WTC11 (cell line): ENCODE measurements at regions not wholly inside any gene's neighbourhood (a gene's known extent, or its start where the extent isn't known, plus 50 kb on each side); places are given as distances from the start of the nearest gene placed in this dataset.

Experiments used
- ATAC-seq: fragments of 200-7000 bp; cut with Tn5 transposase; 2 replicates; pipeline ENCODE4 v1.10.0; 2021; ENCODE audit warnings: mild to moderate bottlenecking, moderate library complexity
- CTCF ChIA-PET: fragments of 300-600 bp; sonication (Branson Sonifier 250); formaldehyde crosslinking; loops from one replicate; lab custom pipeline; 2021; ENCODE audit warnings: antibody characterized with exemption; lab: Charles Lee
- POLR2A ChIA-PET: fragments of 350-600 bp; sonication (Branson Sonifier 250); formaldehyde crosslinking; loops from one replicate; lab custom pipeline; 2021; ENCODE audit warnings: antibody characterized with exemption; lab: Charles Lee
- DNase-seq: peaks from one replicate; pipeline ENCODE4 v3.0.0; 2021; ENCODE audit warnings: low spot score
- H3K27ac Mint-ChIP-seq: 2 replicates; pipeline ENCODE4 v1.8.0; 2021; ENCODE audit warnings: mixed read lengths
- H3K27me3 Mint-ChIP-seq: 2 replicates; pipeline ENCODE4 v1.8.0; 2021; ENCODE audit warnings: low read depth, mild to moderate bottlenecking, moderate library complexity, mixed read lengths
- H3K36me3 Mint-ChIP-seq: 2 replicates; pipeline ENCODE4 v1.8.0; 2021; ENCODE audit warnings: mixed read lengths
- H3K4me1 Mint-ChIP-seq: 2 replicates; pipeline ENCODE4 v1.8.0; 2022; ENCODE audit warnings: mixed read lengths
- H3K4me3 Mint-ChIP-seq: 2 replicates; pipeline ENCODE4 v1.8.0; 2021; ENCODE audit warnings: mild to moderate bottlenecking, moderate library complexity, mixed read lengths
- H3K9me3 Mint-ChIP-seq: 2 replicates; pipeline ENCODE4 v1.8.0; 2021; ENCODE audit warnings: mixed read lengths
- ATF1 ChIP-seq: sonication (generic); formaldehyde crosslinking; IDR thresholded peaks from 2 replicates; pipeline ENCODE4 v1.8.1; 2023; ENCODE audit warnings: mild to moderate bottlenecking, moderate library complexity, missing genetic modification reagents
- ETV6 ChIP-seq: sonication (generic); formaldehyde crosslinking; IDR thresholded peaks from 2 replicates; pipeline ENCODE4 v1.8.1; 2022; ENCODE audit warnings: mild to moderate bottlenecking, missing genetic modification reagents
- FOXJ3 ChIP-seq: sonication (generic); formaldehyde crosslinking; IDR thresholded peaks from 2 replicates; pipeline ENCODE4 v1.9.0; 2021; ENCODE audit warnings: missing genetic modification reagents, mild to moderate bottlenecking, borderline replicate concordance
- FOXK1 ChIP-seq: sonication (generic); formaldehyde crosslinking; IDR thresholded peaks from 2 replicates; pipeline ENCODE4 v1.8.0; 2022; ENCODE audit warnings: mild to moderate bottlenecking, moderate library complexity, missing genetic modification reagents
- GABPB1 ChIP-seq: sonication (generic); formaldehyde crosslinking; IDR thresholded peaks from 2 replicates; pipeline ENCODE4 v1.8.1; 2023; ENCODE audit warnings: mild to moderate bottlenecking, missing genetic modification reagents
- HMGA2 ChIP-seq: fragments of 250-450 bp; sonication (Bioruptor Pico); IDR thresholded peaks from 2 replicates; pipeline ENCODE4 v1.4.0; 2021; ENCODE audit warnings: mild to moderate bottlenecking, moderate library complexity
- MXD4 ChIP-seq: fragments of 250-450 bp; sonication (Bioruptor Pico); IDR thresholded peaks from 2 replicates; pipeline ENCODE4 v1.8.0; 2021; ENCODE audit warnings: mild to moderate bottlenecking, moderate library complexity, borderline replicate concordance
- NFATC4 ChIP-seq: fragments of 250-450 bp; sonication (Bioruptor Pico); IDR thresholded peaks from 2 replicates; pipeline ENCODE4 v1.9.0; 2021; ENCODE audit warnings: mild to moderate bottlenecking
- TEAD4 ChIP-seq: sonication (generic); formaldehyde crosslinking; IDR thresholded peaks from 2 replicates; pipeline ENCODE4 v1.8.0; 2022; ENCODE audit warnings: mild to moderate bottlenecking, missing genetic modification reagents
- TP53 ChIP-seq: sonication (generic); formaldehyde crosslinking; IDR thresholded peaks from 2 replicates; pipeline ENCODE4 v1.8.1; 2023; ENCODE audit warnings: mild to moderate bottlenecking, missing genetic modification reagents
- ZNF263 ChIP-seq: sonication (generic); formaldehyde crosslinking; IDR thresholded peaks from 2 replicates; pipeline ENCODE4 v1.8.1; 2022; ENCODE audit warnings: low read depth, mild to moderate bottlenecking, moderate library complexity, missing genetic modification reagents
- ZNF416 ChIP-seq: fragments of 250-450 bp; sonication (Bioruptor Pico); IDR thresholded peaks from 2 replicates; pipeline ENCODE4 v1.9.0; 2021; ENCODE audit warnings: mild to moderate bottlenecking, inconsistent platforms
- TF ChIP-seq, protein P1 (sequence below): sonication (generic); formaldehyde crosslinking; IDR thresholded peaks from 2 replicates; pipeline ENCODE4 v1.8.1; 2022; ENCODE audit warnings: low read depth, mild to moderate bottlenecking, moderate library complexity, missing genetic modification reagents, borderline replicate concordance
- TF ChIP-seq, protein P2 (sequence below): fragments of 250-450 bp; sonication (Bioruptor Pico); conservative IDR thresholded peaks from 2 replicates; pipeline ENCODE4 v1.9.0; 2021; ENCODE audit warnings: mild to moderate bottlenecking
- TF ChIP-seq, protein P3 (sequence below): sonication (generic); formaldehyde crosslinking; IDR thresholded peaks from 2 replicates; pipeline ENCODE4 v1.8.1; 2023; ENCODE audit warnings: mild to moderate bottlenecking, moderate library complexity, missing genetic modification reagents
- TF ChIP-seq, protein P4 (sequence below): fragments of 250-450 bp; sonication (Bioruptor Pico); IDR thresholded peaks from 2 replicates; pipeline ENCODE4 v1.9.0; 2021; ENCODE audit warnings: mild to moderate bottlenecking
- TF ChIP-seq, protein P5 (sequence below): fragments of 250-450 bp; sonication (Bioruptor Pico); IDR thresholded peaks from 2 replicates; pipeline ENCODE4 v1.9.0; 2021; ENCODE audit warnings: moderate library complexity, mild to moderate bottlenecking, inconsistent platforms, borderline replicate concordance
- TF ChIP-seq, protein P6 (sequence below): sonication (generic); formaldehyde crosslinking; IDR thresholded peaks from 2 replicates; pipeline ENCODE4 v1.8.0; 2022; ENCODE audit warnings: mild to moderate bottlenecking, missing genetic modification reagents
- TF ChIP-seq, protein P7 (sequence below): fragments of 250-450 bp; sonication (Bioruptor Pico); IDR thresholded peaks from 2 replicates; pipeline ENCODE4 v1.9.0; 2021; ENCODE audit warnings: mild to moderate bottlenecking

DNA sequence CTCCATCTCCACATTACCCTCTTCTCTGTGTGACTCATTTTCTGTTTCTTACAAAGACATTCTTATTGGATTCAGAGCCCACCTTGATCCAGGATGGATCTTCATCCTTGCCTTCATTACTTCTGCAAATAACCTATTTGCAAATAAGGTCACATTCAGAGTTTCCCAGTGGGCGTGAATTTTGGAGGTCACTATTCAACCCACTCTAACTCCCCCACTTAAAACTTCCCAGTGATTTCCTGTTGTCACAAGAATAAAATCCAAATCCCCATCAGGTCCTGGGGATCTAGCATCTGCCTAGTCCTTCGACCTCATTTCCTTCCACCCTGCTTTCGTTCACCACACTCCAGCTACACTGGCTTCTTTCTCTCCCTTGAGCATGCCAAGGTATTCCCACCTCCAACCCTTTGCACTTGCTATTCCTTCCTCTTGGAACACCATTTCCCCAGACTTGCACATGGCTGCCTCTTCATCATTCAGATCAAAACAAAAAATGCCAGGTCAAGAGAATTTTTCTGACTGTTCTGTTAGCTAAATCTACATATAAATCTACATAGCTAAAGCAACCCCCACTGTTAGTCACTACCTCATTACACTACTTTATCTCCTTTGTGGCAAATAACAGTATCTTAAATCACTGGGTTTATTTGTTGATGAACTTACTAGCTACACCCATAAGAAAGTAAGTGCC lies 187.2 kb downstream of the TOMM20 start:
- H3K9me3 Mint-ChIP-seq = peaks cover 18% of the 10 kb centered on the region
- H3K27ac Mint-ChIP-seq = no peak overlapping the region
- TF ChIP-seq NFATC4 (CRISPR knock-in tag) (no peak), MXD4 (CRISPR knock-in tag) (no peak), ATF1 (CRISPR knock-in tag) (no peak), TEAD4 (CRISPR knock-in tag) (no peak), HMGA2 (no peak), ZNF263 (no peak), ZNF416 (CRISPR knock-in tag) (no peak), ETV6 (CRISPR knock-in tag) (no peak), TP53 (CRISPR knock-in tag) (no peak), FOXJ3 (CRISPR knock-in tag) (no peak), GABPB1 (no peak), FOXK1 (CRISPR knock-in tag) (no peak)
- TF ChIP-seq, protein P1, sequence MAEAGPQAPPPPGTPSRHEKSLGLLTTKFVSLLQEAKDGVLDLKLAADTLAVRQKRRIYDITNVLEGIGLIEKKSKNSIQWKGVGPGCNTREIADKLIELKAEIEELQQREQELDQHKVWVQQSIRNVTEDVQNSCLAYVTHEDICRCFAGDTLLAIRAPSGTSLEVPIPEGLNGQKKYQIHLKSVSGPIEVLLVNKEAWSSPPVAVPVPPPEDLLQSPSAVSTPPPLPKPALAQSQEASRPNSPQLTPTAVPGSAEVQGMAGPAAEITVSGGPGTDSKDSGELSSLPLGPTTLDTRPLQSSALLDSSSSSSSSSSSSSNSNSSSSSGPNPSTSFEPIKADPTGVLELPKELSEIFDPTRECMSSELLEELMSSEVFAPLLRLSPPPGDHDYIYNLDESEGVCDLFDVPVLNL (CRISPR knock-in tag) = no peak
- TF ChIP-seq, protein P2, sequence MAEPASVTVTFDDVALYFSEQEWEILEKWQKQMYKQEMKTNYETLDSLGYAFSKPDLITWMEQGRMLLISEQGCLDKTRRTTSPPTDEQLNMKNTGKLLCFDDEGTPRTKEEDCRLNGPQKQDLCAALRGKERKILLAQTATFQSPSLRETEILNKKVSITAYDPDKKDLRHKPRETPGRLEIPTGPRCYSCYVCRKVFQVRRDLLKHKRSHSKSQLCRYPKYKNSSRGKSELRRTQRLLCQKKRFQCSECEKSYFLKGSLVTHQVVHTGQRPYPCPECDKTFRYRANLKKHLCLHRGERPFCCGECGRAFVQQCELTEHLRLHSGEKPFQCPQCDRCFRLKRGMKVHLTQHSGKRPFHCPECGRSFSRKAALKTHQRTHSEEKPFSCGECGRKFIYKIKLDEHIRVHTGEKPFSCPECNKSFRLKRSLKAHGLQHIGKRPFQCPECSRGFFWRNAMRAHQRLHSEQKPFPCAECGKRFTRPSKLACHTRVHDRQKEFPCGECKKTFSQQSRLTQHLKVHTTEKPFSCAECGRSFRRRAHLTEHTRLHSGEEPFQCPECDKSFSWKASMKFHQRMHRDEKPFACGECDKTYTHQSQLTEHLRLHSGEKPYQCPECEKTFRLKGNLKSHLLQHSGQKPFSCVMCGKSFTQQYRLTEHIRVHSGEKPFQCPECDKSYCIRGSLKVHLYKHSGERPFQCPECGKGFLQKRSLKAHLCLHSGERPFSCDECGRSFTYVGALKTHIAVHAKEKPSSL = no peak
- TF ChIP-seq, protein P3, sequence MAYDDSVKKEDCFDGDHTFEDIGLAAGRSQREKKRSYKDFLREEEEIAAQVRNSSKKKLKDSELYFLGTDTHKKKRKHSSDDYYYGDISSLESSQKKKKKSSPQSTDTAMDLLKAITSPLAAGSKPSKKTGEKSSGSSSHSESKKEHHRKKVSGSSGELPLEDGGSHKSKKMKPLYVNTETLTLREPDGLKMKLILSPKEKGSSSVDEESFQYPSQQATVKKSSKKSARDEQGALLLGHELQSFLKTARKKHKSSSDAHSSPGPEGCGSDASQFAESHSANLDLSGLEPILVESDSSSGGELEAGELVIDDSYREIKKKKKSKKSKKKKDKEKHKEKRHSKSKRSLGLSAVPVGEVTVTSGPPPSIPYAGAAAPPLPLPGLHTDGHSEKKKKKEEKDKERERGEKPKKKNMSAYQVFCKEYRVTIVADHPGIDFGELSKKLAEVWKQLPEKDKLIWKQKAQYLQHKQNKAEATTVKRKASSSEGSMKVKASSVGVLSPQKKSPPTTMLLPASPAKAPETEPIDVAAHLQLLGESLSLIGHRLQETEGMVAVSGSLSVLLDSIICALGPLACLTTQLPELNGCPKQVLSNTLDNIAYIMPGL = no peak
- TF ChIP-seq, protein P4, sequence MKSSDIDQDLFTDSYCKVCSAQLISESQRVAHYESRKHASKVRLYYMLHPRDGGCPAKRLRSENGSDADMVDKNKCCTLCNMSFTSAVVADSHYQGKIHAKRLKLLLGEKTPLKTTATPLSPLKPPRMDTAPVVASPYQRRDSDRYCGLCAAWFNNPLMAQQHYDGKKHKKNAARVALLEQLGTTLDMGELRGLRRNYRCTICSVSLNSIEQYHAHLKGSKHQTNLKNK = no peak
- TF ChIP-seq, protein P5, sequence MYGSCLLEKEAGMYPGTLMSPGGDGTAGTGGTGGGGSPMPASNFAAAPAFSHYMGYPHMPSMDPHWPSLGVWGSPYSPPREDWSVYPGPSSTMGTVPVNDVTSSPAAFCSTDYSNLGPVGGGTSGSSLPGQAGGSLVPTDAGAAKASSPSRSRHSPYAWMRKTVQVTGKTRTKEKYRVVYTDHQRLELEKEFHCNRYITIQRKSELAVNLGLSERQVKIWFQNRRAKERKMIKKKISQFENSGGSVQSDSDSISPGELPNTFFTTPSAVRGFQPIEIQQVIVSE (CRISPR knock-in tag) = no peak
- TF ChIP-seq, protein P6, sequence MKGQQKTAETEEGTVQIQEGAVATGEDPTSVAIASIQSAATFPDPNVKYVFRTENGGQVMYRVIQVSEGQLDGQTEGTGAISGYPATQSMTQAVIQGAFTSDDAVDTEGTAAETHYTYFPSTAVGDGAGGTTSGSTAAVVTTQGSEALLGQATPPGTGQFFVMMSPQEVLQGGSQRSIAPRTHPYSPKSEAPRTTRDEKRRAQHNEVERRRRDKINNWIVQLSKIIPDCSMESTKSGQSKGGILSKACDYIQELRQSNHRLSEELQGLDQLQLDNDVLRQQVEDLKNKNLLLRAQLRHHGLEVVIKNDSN = no peak
- TF ChIP-seq, protein P7, sequence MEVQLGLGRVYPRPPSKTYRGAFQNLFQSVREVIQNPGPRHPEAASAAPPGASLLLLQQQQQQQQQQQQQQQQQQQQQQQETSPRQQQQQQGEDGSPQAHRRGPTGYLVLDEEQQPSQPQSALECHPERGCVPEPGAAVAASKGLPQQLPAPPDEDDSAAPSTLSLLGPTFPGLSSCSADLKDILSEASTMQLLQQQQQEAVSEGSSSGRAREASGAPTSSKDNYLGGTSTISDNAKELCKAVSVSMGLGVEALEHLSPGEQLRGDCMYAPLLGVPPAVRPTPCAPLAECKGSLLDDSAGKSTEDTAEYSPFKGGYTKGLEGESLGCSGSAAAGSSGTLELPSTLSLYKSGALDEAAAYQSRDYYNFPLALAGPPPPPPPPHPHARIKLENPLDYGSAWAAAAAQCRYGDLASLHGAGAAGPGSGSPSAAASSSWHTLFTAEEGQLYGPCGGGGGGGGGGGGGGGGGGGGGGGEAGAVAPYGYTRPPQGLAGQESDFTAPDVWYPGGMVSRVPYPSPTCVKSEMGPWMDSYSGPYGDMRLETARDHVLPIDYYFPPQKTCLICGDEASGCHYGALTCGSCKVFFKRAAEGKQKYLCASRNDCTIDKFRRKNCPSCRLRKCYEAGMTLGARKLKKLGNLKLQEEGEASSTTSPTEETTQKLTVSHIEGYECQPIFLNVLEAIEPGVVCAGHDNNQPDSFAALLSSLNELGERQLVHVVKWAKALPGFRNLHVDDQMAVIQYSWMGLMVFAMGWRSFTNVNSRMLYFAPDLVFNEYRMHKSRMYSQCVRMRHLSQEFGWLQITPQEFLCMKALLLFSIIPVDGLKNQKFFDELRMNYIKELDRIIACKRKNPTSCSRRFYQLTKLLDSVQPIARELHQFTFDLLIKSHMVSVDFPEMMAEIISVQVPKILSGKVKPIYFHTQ (CRISPR knock-in tag) = no peak
- ATAC-seq (no peak), DNase-seq (no peak)
- peaks cover 6% of the 10 kb centered on the region for H3K4me1 Mint-ChIP-seq
- ChIA-PET POLR2A (no interaction called here), CTCF (interaction anchor here (0.7 kb wide), 1 partner anchor 359 kb away, joined by 3 read pairs; no protein-coding TSS in a partner anchor)
- no peak overlapping the region for H3K4me3 Mint-ChIP-seq
- H3K27me3 Mint-ChIP-seq = no peaks in the 10 kb centered on the region; the same call in 1 of the 2 replicates
- H3K36me3 Mint-ChIP-seq = no peaks in the 10 kb centered on the region
